CD14-positive monocyte (primary cell): ENCODE measurements at regions not wholly inside any gene's neighbourhood (a gene's known extent, or its start where the extent isn't known, plus 50 kb on each side); places are given as distances from the start of the nearest gene placed in this dataset.

Experiments used
- DNase-seq, 3 donors: peaks; one replicate each; pipeline ENCODE4 v3.0.0-alpha.2; 2011 to 2022
- H2AFZ ChIP-seq: 2 replicates; pipeline ENCODE4 v1.6.0; 2012; ENCODE audit warnings: mild to moderate bottlenecking, low read depth, low read length, inconsistent platforms; ENCODE audit not compliant: insufficient read depth, poor library complexity, severe bottlenecking
- H3K27ac ChIP-seq, 2 donors: 1 replicate in 1 of 2; 2 replicates in 1 of 2; pipeline ENCODE4 v1.5.1; 2012 to 2013; ENCODE audit warnings: low read length in 2 of 2, control low read depth in 1 of 2, inconsistent platforms in 1 of 2, low read depth in 1 of 2, mild to moderate bottlenecking in 1 of 2
- H3K27me3 ChIP-seq, 2 donors: one replicate each; pipeline versions ENCODE4 v1.6.0 to v1.6.1; 2011 to 2013; ENCODE audit warnings: low read length in 2 of 2; ENCODE audit not compliant: control insufficient read depth in 2 of 2, insufficient read depth in 2 of 2
- H3K36me3 ChIP-seq, 2 donors: replicated peaks in 1 of 2; 1 replicate in 1 of 2; 2 replicates in 1 of 2; pipeline versions ENCODE4 v1.5.1 to v1.6.1; 2012 to 2013; ENCODE audit warnings: low read length in 2 of 2, control low read depth in 1 of 2, inconsistent platforms in 1 of 2, mild to moderate bottlenecking in 1 of 2; ENCODE audit not compliant: insufficient read depth in 2 of 2, control insufficient read depth in 1 of 2
- H3K4me1 ChIP-seq, 2 donors: 1 replicate in 1 of 2; 2 replicates in 1 of 2; pipeline versions ENCODE4 v1.5.1 to v1.6.1; 2012 to 2013; ENCODE audit warnings: low read length in 2 of 2, control low read depth in 1 of 2, inconsistent platforms in 1 of 2, mild to moderate bottlenecking in 1 of 2, moderate library complexity in 1 of 2; ENCODE audit not compliant: insufficient read depth in 2 of 2, control insufficient read depth in 1 of 2
- H3K4me2 ChIP-seq: replicated peaks from 2 replicates; pipeline ENCODE3; 2012; ENCODE audit warnings: low read length, moderate library complexity, mild to moderate bottlenecking; ENCODE audit not compliant: poor library complexity, severe bottlenecking; ENCODE audit errors: extremely low read depth
- H3K4me3 ChIP-seq, 3 experiments: fragments of 200-600 bp in 1 of 3; sonication (generic) in 1 of 3; replicated peaks in 1 of 3; 1 replicate in 2 of 3; 2 replicates in 1 of 3; pipeline ENCODE4 v1.5.1; 2011 to 2013; ENCODE audit warnings: low read length in 3 of 3, mild to moderate bottlenecking in 3 of 3, control low read depth in 2 of 3, low read depth in 2 of 3, inconsistent platforms in 1 of 3, moderate library complexity in 1 of 3
- H3K79me2 ChIP-seq: 2 replicates; pipeline ENCODE4 v1.6.0; 2012; ENCODE audit warnings: mild to moderate bottlenecking, control low read depth, inconsistent platforms, low read length, moderate library complexity; ENCODE audit not compliant: insufficient read depth
- H3K9ac ChIP-seq: 2 replicates; pipeline ENCODE4 v1.6.0; 2017; ENCODE audit warnings: low read length, mild to moderate bottlenecking; ENCODE audit not compliant: insufficient read depth, poor library complexity, severe bottlenecking
- H3K9me3 ChIP-seq, 2 donors: replicated peaks in 1 of 2; 1 replicate in 1 of 2; 2 replicates in 1 of 2; pipeline versions ENCODE4 v1.5.1 to v1.6.1; 2012 to 2013; ENCODE audit warnings: low read length in 2 of 2, control low read depth in 1 of 2; ENCODE audit not compliant: control insufficient read depth in 1 of 2, insufficient read depth in 1 of 2
- H4K20me1 ChIP-seq: 2 replicates; pipeline ENCODE4 v1.6.0; 2012; ENCODE audit warnings: mild to moderate bottlenecking, low read length, control low read depth, moderate library complexity; ENCODE audit not compliant: insufficient read depth
- H3K27ac Mint-ChIP-seq, 7 donors: one replicate each; pipeline ENCODE4 v1.8.0; 2020; ENCODE audit warnings: mild to moderate bottlenecking in 7 of 7, mixed read lengths in 7 of 7, moderate library complexity in 6 of 7, inconsistent platforms in 2 of 7
- H3K27me3 Mint-ChIP-seq, 3 donors: one replicate each; pipeline ENCODE4 v1.8.0; 2021 to 2022; ENCODE audit warnings: low read depth in 3 of 3, mild to moderate bottlenecking in 3 of 3, mixed read lengths in 3 of 3, moderate library complexity in 3 of 3, inconsistent platforms in 1 of 3
- H3K36me3 Mint-ChIP-seq, 2 donors: one replicate each; pipeline ENCODE4 v1.8.0; 2020; ENCODE audit warnings: mixed read lengths in 2 of 2, inconsistent platforms in 1 of 2, mild to moderate bottlenecking in 1 of 2
- H3K4me1 Mint-ChIP-seq: one replicate; pipeline ENCODE4 v1.8.0; 2020; ENCODE audit warnings: mild to moderate bottlenecking, mixed read lengths
- H3K4me3 Mint-ChIP-seq, 2 donors: one replicate each; pipeline ENCODE4 v1.8.0; 2020; ENCODE audit warnings: mild to moderate bottlenecking in 2 of 2, mixed read lengths in 2 of 2, moderate library complexity in 1 of 2
- H3K9me3 Mint-ChIP-seq, 7 donors: one replicate each; pipeline ENCODE4 v1.8.0; 2020 to 2022; ENCODE audit warnings: mixed read lengths in 7 of 7, mild to moderate bottlenecking in 6 of 7, moderate library complexity in 6 of 7, inconsistent platforms in 2 of 7
- CTCF ChIP-seq: fragments of 200-600 bp; IDR thresholded peaks from one replicate; pipeline ENCODE4 v1.8.0; 2022; ENCODE audit warnings: antibody characterized with exemption, mild to moderate bottlenecking
- WGBS: methylation state at CpG from one replicate; pipeline ENCODE4 v1.1.5; 2013; ENCODE audit warnings: missing lambda C conversion rate; ENCODE audit not compliant: insufficient coverage; 5-methylcytosine and 5-hydroxymethylcytosine counted together
- intact Hi-C, 2 donors: fragments of 100-400 bp; cut with micrococcal nuclease; formaldehyde crosslinking; loops; one replicate each; pipeline versions ENCODE4 v1.15.0 to v1.15.1; 2023

- peaks cover 0 to 3% (median 0%) of the 10 kb centered on the region in 7 donors for H3K9me3 Mint-ChIP-seq
- TF ChIP-seq CTCF, result no peak
- H3K36me3 Mint-ChIP-seq, result no peaks in the 10 kb centered on the region
- H3K27ac Mint-ChIP-seq, result no peak overlapping the region
- no peaks in the 10 kb centered on the region for H3K27me3 Mint-ChIP-seq
- intact Hi-C loops, result no loop called here
- Histone ChIP-seq H3K36me3 (no peaks in the 10 kb centered on the region), H3K27ac (no peak overlapping the region), H3K79me2 (no peaks in the 10 kb centered on the region), H4K20me1 (no peaks in the 10 kb centered on the region), H3K9ac (no peak overlapping the region), H2AFZ (no peak overlapping the region), H3K4me2 (no peak overlapping the region), H3K4me1 (no peaks in the 10 kb centered on the region), H3K9me3 (no peaks in the 10 kb centered on the region), H3K27me3 (no peaks in the 10 kb centered on the region), H3K4me3 (no peak overlapping the region)
- no peak for DNase-seq
- H3K4me1 Mint-ChIP-seq, result no peaks in the 10 kb centered on the region
- no peak overlapping the region for H3K4me3 Mint-ChIP-seq
These were observed 602.8 kb downstream of the BRINP3 start for GRCh38 chr1:189874715-189875435.

GRCh38 chr1:189880135-189880534, 597.5 kb downstream of the BRINP3 start:
- no peaks in the 10 kb centered on the region for H3K36me3 Mint-ChIP-seq
- Histone ChIP-seq H3K4me2 (no peak overlapping the region), H3K27ac (no peak overlapping the region), H3K36me3 (no peaks in the 10 kb centered on the region), H4K20me1 (no peaks in the 10 kb centered on the region), H3K4me1 (no peaks in the 10 kb centered on the region), H3K79me2 (no peaks in the 10 kb centered on the region), H3K9ac (no peak overlapping the region), H2AFZ (no peak overlapping the region), H3K27me3 (no peaks in the 10 kb centered on the region), H3K9me3 (no peaks in the 10 kb centered on the region), H3K4me3 (no peak overlapping the region)
- H3K4me1 Mint-ChIP-seq, result no peaks in the 10 kb centered on the region
- intact Hi-C loops, result no loop called here
- peaks cover 0 to 5% (median 3%) of the 10 kb centered on the region in 7 donors for H3K9me3 Mint-ChIP-seq
- 83% methylated on average over 1 of the region's 3 CpGs for WGBS
- H3K27ac Mint-ChIP-seq, result no peak overlapping the region
- no peak overlapping the region for H3K4me3 Mint-ChIP-seq
- DNase-seq, result no peak
- TF ChIP-seq CTCF, result no peak
- H3K27me3 Mint-ChIP-seq, result no peaks in the 10 kb centered on the region
